Mesendoderm (in vitro differentiated cells): ENCODE measurements at regions not wholly inside any gene's neighbourhood (a gene's known extent, or its start where the extent isn't known, plus 50 kb on each side); places are given as distances from the start of the nearest gene placed in this dataset.

Source experiments
- DNase-seq: peaks from one replicate; pipeline ENCODE4 v3.0.0; 2013
- H2AK5ac ChIP-seq: 2 replicates; pipeline ENCODE4 v1.6.1; 2013; ENCODE audit warnings: low read length, inconsistent platforms
- H2BK120ac ChIP-seq: 2 replicates; pipeline ENCODE4 v1.6.1; 2013; ENCODE audit warnings: low read depth, mild to moderate bottlenecking, low read length, moderate library complexity, mixed read lengths
- H2BK15ac ChIP-seq: replicated peaks from 2 replicates; pipeline ENCODE4 v1.6.1; 2013; ENCODE audit warnings: low read depth, mild to moderate bottlenecking, moderate library complexity
- H2BK5ac ChIP-seq: 2 replicates; pipeline ENCODE4 v1.6.1; 2013; ENCODE audit warnings: low read length, inconsistent platforms
- H3K18ac ChIP-seq: 2 replicates; pipeline ENCODE4 v1.6.1; 2013; ENCODE audit warnings: mild to moderate bottlenecking, low read length, mixed read lengths
- H3K23ac ChIP-seq: one replicate; pipeline ENCODE4 v1.6.1; 2013; ENCODE audit warnings: low read length
- H3K27ac ChIP-seq: 2 replicates; pipeline ENCODE4 v1.5.1; 2013; ENCODE audit warnings: low read depth, mild to moderate bottlenecking, inconsistent platforms, low read length, moderate library complexity
- H3K27me3 ChIP-seq: 2 replicates; pipeline ENCODE4 v1.6.1; 2013; ENCODE audit warnings: low read length, control low read depth, mild to moderate bottlenecking, inconsistent platforms; ENCODE audit not compliant: insufficient read depth, poor library complexity
- H3K36me3 ChIP-seq: 2 replicates; pipeline ENCODE4 v1.6.1; 2013; ENCODE audit warnings: low read length, inconsistent platforms; ENCODE audit not compliant: control insufficient read depth, insufficient read depth
- H3K4ac ChIP-seq: one replicate; pipeline ENCODE4 v1.6.1; 2013; ENCODE audit warnings: low read depth, mild to moderate bottlenecking, low read length, moderate library complexity
- H3K4me1 ChIP-seq: 2 replicates; pipeline ENCODE4 v1.6.1; 2013; ENCODE audit warnings: low read depth, low read length, inconsistent platforms; ENCODE audit not compliant: control insufficient read depth
- H3K4me2 ChIP-seq: 2 replicates; pipeline ENCODE4 v1.6.1; 2013; ENCODE audit warnings: low read length
- H3K4me3 ChIP-seq: 2 replicates; pipeline ENCODE4 v1.5.1; 2013; ENCODE audit warnings: mild to moderate bottlenecking, low read length
- H3K56ac ChIP-seq: one replicate; pipeline ENCODE4 v1.6.1; 2013; ENCODE audit warnings: low read length
- H3K79me1 ChIP-seq: 2 replicates; pipeline ENCODE4 v1.6.1; 2013; ENCODE audit warnings: low read length, inconsistent platforms
- H3K79me2 ChIP-seq: 2 replicates; pipeline ENCODE4 v1.6.1; 2013; ENCODE audit warnings: mild to moderate bottlenecking, low read length; ENCODE audit not compliant: control insufficient read depth, insufficient read depth
- H3K9ac ChIP-seq: 2 replicates; pipeline ENCODE4 v1.6.1; 2013; ENCODE audit warnings: low read length, inconsistent platforms
- H4K5ac ChIP-seq: one replicate; pipeline ENCODE4 v1.6.1; 2013; ENCODE audit warnings: low read length
- H4K8ac ChIP-seq: one replicate; pipeline ENCODE4 v1.6.1; 2013; ENCODE audit warnings: low read depth, mild to moderate bottlenecking, control low read depth, low read length, moderate library complexity
- WGBS: extraction: QIAGEN DNeasy Blood & Tissue Kit; methylation state at CpG from one replicate; pipeline ENCODE4 v1.1.7; 2013; ENCODE audit warnings: low lambda C conversion rate, missing lambda C conversion rate; ENCODE audit not compliant: insufficient coverage; ENCODE audit errors: extremely low coverage; 5-methylcytosine and 5-hydroxymethylcytosine counted together

- Histone ChIP-seq H4K8ac (no peak overlapping the region), H3K36me3 (no peaks in the 10 kb centered on the region), H2BK15ac (no peak overlapping the region), H4K5ac (no peak overlapping the region), H3K18ac (no peak overlapping the region), H3K4me3 (no peak overlapping the region), H3K23ac (no peak overlapping the region), H3K4me2 (no peak overlapping the region), H3K4ac (no peak overlapping the region), H3K27me3 (no peaks in the 10 kb centered on the region), H2BK120ac (no peak overlapping the region), H3K56ac (no peak overlapping the region), H3K79me2 (no peaks in the 10 kb centered on the region), H3K79me1 (no peaks in the 10 kb centered on the region), H3K4me1 (no peaks in the 10 kb centered on the region), H2BK5ac (no peak overlapping the region), H3K9ac (no peak overlapping the region), H3K27ac (no peak overlapping the region), H2AK5ac (no peak overlapping the region)
- DNase-seq = no peak
- no CpG with 5 or more reads among the region's 2 CpGs for WGBS
These were observed 1098.0 kb upstream of the ZEB2 start for GRCh38 chr2:145617906-145618305.

DNA sequence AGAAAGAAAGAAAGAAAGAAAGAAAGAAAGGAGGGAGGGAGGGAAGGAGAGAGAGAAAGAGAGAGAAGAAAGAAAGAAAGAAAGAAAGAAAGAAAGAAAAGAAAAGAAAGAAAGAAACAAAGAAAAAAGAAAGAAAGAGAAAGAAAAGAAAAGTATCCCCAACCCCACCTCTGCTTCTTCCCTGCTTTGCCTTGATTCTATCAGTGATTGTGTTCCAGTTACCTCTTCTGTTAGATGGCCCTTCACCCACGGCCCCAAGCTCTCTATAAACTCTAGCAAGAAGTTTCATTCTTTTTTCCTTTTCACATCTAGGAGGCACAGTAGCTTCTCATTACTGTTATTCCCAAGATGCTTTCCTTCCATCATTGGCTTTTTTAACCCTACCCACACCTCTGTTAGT is 1097.5 kb upstream of the ZEB2 start:
- no peak overlapping the region for H3K27ac ChIP-seq
- H3K23ac ChIP-seq = no peak overlapping the region
- DNase-seq = no peak
- no peak overlapping the region for H4K5ac ChIP-seq
- WGBS = no CpG with 5 or more reads among the region's 1 CpG
- no peak overlapping the region for H4K8ac ChIP-seq
- no peak overlapping the region for H2BK15ac ChIP-seq
- H3K27me3 ChIP-seq = no peaks in the 10 kb centered on the region
- H3K4me2 ChIP-seq = no peak overlapping the region
- H3K4me1 ChIP-seq = no peaks in the 10 kb centered on the region
- H3K36me3 ChIP-seq = no peaks in the 10 kb centered on the region
- H2BK5ac ChIP-seq = no peak overlapping the region
- H3K18ac ChIP-seq = no peak overlapping the region
- no peaks in the 10 kb centered on the region for H3K79me1 ChIP-seq
- H2AK5ac ChIP-seq = no peak overlapping the region
- no peak overlapping the region for H3K56ac ChIP-seq
- no peak overlapping the region for H2BK120ac ChIP-seq
- H3K4ac ChIP-seq = no peak overlapping the region
- no peak overlapping the region for H3K4me3 ChIP-seq
- H3K9ac ChIP-seq = no peak overlapping the region
- no peaks in the 10 kb centered on the region for H3K79me2 ChIP-seq

GRCh38 chr2:145615626-145616025 is 1095.7 kb upstream of the ZEB2 start:
- Histone ChIP-seq H3K56ac (no peak overlapping the region), H3K4me3 (no peak overlapping the region), H3K36me3 (no peaks in the 10 kb centered on the region), H3K4me2 (no peak overlapping the region), H3K4ac (no peak overlapping the region), H3K27me3 (no peaks in the 10 kb centered on the region), H3K18ac (no peak overlapping the region), H3K9ac (no peak overlapping the region), H4K8ac (no peak overlapping the region), H3K79me1 (no peaks in the 10 kb centered on the region), H2BK5ac (no peak overlapping the region), H3K27ac (no peak overlapping the region), H2AK5ac (no peak overlapping the region), H3K79me2 (no peaks in the 10 kb centered on the region), H2BK120ac (no peak overlapping the region), H2BK15ac (no peak overlapping the region), H4K5ac (no peak overlapping the region), H3K4me1 (no peaks in the 10 kb centered on the region), H3K23ac (no peak overlapping the region)
- DNase-seq = peak; percentile 10
- WGBS = no CpG with 5 or more reads among the region's 4 CpGs

DNA sequence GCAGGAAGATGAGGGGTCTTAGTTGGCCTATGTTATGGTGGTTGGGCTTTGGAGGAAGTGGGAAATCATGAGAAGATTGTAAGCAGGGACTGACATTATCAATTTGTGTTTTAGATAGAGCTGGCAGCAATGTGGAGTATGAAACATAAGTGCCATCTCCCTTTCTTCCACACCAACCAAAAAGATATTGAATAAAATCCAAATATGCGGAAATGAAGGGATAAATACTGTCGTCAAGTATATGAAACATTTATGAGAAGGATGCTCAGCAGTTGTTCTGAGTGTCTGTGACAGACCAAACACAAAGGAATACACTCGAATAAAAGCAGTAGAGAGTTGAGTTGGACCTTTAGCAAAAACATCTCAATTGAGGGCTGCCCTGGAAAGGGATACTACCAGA is 1090.0 kb upstream of the ZEB2 start:
- no peak for DNase-seq

DNA sequence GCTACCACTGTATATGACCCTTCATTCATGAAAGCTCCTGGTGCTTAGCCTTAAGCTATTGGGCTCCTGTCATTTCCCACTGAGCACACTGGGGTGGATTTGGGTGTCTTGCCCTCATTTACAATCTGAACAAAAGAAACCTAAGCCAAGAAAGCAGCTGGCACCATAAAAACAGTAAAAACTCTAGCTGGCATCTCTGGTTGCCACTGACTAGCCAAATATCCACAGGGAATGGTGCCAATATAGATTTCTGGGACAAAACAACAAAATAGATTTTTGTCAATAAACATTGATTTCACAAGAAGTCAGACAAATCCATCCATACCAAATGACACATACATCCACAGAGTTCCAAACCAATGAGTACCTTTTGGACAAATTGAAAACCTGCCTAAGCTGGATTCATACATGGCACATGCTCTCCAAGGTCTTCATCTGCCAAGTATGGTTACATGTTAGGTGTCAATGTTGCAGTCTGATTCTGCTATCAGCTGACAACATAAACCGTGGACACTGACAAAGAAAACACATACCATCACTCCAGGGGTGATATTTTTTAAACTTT is 1081.5 kb upstream of the ZEB2 start:
- Histone ChIP-seq H4K5ac (no peak overlapping the region), H3K79me2 (no peaks in the 10 kb centered on the region), H3K4ac (no peak overlapping the region), H3K27ac (no peak overlapping the region), H3K4me1 (no peaks in the 10 kb centered on the region), H2BK15ac (no peak overlapping the region), H4K8ac (no peak overlapping the region), H3K36me3 (no peaks in the 10 kb centered on the region), H3K4me3 (no peak overlapping the region), H3K9ac (no peak overlapping the region), H3K56ac (no peak overlapping the region), H3K27me3 (no peaks in the 10 kb centered on the region), H3K23ac (no peak overlapping the region), H3K79me1 (no peaks in the 10 kb centered on the region), H2BK120ac (no peak overlapping the region), H2BK5ac (no peak overlapping the region), H2AK5ac (no peak overlapping the region), H3K18ac (no peak overlapping the region), H3K4me2 (no peak overlapping the region)
- no CpG with 5 or more reads among the region's 1 CpG for WGBS
- no peak for DNase-seq

More for the DNA sequence above, 1090.0 kb upstream of the ZEB2 start:
- no peaks in the 10 kb centered on the region for H3K36me3 ChIP-seq
- H3K4me1 ChIP-seq = no peaks in the 10 kb centered on the region
- no peak overlapping the region for H2AK5ac ChIP-seq
- H3K27me3 ChIP-seq = no peaks in the 10 kb centered on the region
- no peak overlapping the region for H3K4me2 ChIP-seq
- WGBS = no CpG with 5 or more reads among the region's 3 CpGs
- H4K5ac ChIP-seq = no peak overlapping the region
- no peak overlapping the region for H3K27ac ChIP-seq
- no peak overlapping the region for H3K4me3 ChIP-seq
- no peak overlapping the region for H3K18ac ChIP-seq
- H4K8ac ChIP-seq = no peak overlapping the region
- H3K4ac ChIP-seq = no peak overlapping the region
- no peaks in the 10 kb centered on the region for H3K79me1 ChIP-seq
- H3K79me2 ChIP-seq = no peaks in the 10 kb centered on the region
- H3K56ac ChIP-seq = no peak overlapping the region
- no peak overlapping the region for H2BK120ac ChIP-seq
- no peak overlapping the region for H2BK15ac ChIP-seq
- no peak overlapping the region for H2BK5ac ChIP-seq
- H3K23ac ChIP-seq = no peak overlapping the region
- H3K9ac ChIP-seq = no peak overlapping the region

- Histone ChIP-seq H3K36me3 (no peaks in the 10 kb centered on the region), H2BK120ac (no peak overlapping the region), H3K56ac (no peak overlapping the region), H3K27me3 (no peaks in the 10 kb centered on the region), H3K4me1 (no peaks in the 10 kb centered on the region), H4K8ac (no peak overlapping the region), H2BK15ac (no peak overlapping the region), H3K79me2 (no peaks in the 10 kb centered on the region), H3K27ac (no peak overlapping the region), H2AK5ac (no peak overlapping the region), H3K4me2 (no peak overlapping the region), H3K23ac (no peak overlapping the region), H2BK5ac (no peak overlapping the region), H3K18ac (no peak overlapping the region), H4K5ac (no peak overlapping the region), H3K79me1 (no peaks in the 10 kb centered on the region), H3K9ac (no peak overlapping the region), H3K4me3 (no peak overlapping the region), H3K4ac (no peak overlapping the region)
- no peak for DNase-seq
- WGBS = no CpG with 5 or more reads among the region's 1 CpG
These were observed 1080.9 kb upstream of the ZEB2 start for GRCh38 chr2:145600811-145601210.
